ENCODE measurements at regions not wholly inside any gene's neighbourhood (a gene's known extent, or its start where the extent isn't known, plus 50 kb on each side); places are given as distances from the start of the nearest gene placed in this dataset.
"Not testable (repeated sequence)": the region's sequence is repeated elsewhere in the genome, so short reads cannot be mapped to it uniquely, and the experiment has no call there.

DNA sequence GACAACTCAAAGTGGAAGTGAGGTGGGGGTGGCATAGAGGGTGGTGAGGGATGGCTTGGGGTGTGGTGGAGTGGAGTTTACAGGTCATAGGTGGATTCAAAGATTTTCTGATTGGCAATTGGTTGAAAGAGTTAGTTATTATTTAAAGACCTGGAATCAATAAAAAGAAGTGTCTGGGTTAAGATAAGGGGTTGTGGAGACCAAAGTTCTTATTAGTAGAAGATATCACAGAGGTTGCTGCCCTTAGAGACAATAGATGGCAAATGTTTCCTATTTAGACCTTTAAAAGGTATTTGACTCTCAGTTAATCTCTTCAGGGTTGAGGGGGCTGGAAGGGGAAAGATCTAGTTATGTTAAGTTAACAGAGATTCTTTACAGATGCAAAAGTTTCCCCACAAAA is 412.3 kb upstream of the TBL1XR1 start:
- no peak for DNase-seq

DNA sequence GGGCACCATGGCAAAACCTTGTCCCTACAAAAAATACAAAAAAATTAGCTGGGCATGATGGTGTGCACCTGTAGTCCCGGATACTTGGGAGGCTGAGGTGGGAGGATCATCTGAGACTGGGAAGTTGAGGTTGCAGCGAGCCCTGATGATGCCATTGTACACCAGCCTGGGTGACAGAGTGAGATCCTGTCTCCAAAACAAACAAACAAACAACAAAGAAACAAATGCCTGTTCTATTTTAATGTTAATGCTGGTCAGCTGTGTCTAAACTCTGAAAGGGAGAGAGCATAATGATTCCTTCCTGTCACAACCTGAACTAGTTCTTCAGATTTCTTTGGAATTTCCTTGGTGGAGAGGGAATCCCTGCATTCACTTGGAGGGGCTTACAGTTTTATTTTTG is 413.0 kb upstream of the TBL1XR1 start:
- no peak for DNase-seq

DNA sequence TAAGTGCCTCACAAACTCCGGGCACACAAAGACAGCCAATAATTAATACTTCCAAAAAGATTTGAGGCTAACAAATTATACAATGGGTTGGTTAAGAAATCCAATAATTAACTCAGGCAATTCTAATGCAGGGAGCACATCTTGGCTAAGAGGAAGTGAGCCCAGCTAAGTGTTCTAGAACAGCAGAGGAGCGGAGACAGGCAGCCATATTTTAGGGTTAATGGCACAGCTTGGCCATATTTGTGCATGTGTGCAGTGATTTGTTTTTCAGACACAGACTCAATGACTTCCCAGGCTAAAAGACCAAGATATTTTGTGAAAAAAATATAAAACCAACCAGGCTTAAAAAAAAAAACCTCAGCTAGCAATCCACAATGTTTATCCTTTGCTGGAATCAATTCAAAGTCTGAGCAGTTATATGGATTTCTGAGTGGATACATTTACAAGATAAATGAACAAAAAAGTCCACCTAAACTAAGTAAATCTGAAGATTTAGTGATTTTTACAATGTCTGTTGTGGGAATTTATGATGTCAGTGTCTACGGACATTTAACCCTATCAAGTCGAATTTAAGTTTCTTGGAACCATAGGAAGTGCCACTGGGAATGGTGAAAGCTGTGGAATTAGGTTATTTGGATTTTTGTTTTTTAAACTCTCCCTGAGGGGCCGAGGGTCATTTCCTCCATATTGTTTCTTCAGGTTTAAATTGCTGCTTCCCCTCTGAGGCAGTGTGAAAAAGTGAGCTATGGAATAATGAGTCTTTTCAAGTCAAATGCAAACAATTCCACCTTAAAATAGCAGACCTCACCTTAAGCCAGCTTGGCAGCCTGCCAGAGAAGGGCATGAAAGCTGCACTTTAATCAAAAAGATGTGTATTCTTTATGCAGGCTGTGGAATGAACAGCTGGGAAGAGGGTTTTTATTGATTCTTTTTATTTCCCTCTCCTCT is 413.7 kb upstream of the TBL1XR1 start:
- DNase-seq, result no peak

DNA sequence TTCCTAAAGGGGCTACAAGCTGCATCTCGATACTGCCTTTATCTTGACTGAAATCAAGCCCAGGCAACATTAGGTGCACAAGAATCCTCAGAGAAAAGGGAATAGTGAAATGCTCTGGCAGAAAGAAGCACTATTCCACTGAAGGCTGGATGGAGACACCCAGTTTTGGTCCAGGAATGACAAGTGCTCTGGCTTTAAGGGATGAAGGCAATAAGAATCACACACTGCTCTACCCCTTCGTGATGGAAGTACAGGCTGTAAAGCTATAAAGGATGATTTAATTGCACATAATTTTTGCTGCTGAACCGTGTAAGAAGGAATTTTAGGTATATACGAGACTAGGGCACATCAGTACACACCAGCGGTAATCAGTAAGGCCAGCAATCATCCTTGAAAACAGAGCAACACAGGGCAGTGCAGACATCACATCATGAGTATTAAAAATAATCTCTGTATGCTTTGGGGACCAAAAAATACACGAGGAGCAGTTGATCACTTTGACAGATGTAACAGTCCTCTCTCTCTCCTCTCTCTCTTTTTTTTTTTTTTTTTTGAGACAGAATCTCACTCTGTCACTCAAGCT is 414.6 kb upstream of the TBL1XR1 start:
- DNase-seq, result no peak

DNA sequence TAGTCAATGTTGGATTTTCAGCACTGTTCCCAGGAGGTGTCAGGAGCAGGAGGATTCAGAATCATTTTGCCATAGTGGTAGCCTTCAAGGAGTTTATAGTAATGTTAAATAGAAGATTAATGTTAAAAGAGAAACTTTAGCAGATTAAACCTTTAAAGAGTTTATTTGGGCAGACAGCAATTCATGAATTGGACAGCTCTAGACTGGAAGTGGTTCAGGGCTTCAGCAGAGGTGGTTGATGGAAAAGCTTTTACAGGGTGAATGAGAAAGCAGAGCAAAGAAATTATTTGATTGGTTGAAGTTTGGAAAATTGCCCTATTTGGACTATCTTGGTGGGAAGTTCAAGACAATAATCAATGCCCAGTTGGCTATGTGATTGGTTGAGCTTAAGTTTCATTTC is 416.6 kb upstream of the TBL1XR1 start:
- DNase-seq, result no peak

DNA sequence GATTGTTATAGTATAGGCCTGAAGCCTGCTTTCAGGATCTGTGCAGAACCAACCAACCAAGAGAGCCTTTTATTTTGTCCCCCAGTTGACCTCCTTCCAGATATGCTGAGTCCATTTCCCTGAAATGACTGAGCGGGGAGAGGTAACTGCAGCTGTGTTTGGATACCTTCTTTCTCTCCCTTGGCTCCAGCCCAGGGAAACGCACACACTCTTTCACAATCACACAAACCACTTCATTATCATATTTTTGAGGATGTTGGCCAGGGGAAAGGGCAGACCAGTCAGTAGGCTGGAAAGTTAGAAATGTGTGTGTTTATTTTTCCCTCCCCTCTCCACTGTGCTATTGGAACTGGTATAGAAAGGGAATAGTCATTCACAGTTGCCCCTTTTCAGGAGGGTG is 417.7 kb upstream of the TBL1XR1 start:
- DNase-seq, result no peak

DNA sequence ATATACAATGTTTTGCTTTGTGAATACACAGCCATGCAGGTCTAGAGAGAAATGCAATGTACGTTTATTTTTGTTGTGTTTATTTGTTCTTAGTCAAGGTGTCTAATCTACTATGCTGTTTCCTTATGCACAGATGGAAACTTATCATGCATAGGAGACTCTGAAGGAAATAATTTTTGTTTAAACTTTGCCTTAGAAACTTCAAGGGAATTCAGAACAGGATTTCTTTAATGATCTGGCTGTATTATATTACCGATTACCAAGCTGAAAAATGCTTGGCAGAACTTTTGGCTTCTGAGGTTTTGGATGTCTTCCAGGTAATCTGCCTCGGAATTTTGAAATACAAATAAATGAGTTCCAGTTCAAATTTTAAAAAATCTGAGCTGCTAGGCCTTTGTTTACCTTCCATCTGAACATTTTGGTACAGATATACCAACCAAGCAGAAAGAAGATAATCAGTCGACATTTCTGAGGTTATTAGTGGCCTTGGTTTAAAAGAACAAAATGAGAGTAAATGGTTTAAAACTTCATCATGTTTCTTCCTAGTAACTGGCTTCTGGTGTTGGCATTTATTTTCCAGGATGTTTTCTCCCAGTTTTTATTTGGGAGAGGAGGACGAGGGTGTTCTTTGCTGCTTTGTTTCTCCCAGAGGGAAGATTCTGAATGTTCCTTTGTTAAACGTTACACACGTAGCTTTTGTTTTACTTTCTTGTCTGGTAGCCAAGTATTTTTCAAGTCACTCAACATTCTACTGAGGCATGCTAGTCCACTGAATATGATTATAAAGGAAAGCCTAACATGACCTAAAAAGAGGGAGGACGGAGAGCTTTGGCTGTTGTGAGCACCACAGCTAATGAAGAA is 421.8 kb upstream of the TBL1XR1 start:
- DNase-seq, result no peak

DNA sequence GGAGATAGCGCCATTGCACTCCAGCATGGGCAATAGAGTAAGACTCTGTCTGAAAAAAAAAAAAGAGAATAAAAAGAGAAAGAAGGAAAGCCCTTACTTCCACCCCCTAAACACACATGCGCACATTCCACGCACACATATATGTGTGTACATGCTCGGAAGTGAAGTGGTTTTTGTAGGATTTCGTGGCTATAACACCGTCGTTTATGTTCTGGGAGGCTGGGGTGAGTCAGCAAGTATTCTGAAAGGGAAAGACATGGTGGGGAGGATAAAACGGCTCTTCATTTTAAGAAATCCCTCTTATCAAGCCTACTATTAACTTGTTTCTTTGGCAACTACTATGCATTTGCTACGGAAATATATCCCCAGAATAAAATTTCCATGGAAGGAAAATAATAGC is 422.8 kb upstream of the TBL1XR1 start:
- DNase-seq, result no peak

DNA sequence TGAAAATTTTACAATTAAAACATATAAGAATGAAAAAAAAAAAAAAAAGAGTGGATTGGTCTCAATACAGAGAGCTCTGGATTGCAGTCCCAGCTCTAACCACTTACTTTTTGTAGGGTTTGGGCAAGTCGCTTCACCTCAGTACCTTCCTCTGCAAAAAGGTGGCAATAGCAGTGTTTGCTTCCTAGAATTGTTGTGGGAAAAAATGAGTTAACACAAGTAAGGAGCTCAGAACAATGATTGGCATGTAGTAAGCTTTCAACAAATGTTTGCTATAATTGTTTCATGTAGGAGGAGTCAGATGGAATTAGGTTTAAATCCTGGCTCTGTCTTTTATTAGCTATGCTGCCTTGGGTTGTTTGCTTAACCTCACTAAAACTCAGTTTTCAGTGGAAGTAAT is 425.2 kb upstream of the TBL1XR1 start:
- DNase-seq, result no peak

DNA sequence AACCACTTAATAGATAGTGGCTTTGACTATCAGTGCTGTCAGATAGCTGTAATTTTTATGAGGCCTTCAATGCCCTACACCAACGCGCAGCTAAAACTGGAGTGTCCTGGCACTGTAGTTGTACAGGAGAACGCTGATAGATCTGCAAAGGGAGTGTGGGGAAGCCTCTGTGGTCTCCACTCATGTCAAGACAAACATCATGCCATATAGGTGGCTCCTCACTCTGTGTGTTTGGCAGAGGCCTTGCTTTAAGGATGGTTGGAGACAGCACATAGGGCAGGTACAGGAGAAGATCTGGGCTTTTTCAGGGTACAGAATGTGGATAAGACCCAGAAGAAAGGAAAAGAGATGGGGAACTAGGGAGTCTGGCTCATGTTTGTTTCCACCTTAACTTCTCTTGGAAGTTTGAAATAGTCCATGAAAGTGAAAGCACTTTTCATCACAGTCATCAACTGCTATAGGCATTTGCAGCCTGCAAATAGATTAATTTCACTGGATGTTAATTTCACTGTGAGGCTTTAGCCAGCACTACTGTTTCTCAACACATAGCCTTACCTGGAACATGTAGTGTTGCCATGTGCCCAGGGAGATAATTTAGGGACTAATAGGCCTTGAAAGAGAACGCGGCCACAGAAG is 425.8 kb upstream of the TBL1XR1 start:
- no peak for DNase-seq

DNA sequence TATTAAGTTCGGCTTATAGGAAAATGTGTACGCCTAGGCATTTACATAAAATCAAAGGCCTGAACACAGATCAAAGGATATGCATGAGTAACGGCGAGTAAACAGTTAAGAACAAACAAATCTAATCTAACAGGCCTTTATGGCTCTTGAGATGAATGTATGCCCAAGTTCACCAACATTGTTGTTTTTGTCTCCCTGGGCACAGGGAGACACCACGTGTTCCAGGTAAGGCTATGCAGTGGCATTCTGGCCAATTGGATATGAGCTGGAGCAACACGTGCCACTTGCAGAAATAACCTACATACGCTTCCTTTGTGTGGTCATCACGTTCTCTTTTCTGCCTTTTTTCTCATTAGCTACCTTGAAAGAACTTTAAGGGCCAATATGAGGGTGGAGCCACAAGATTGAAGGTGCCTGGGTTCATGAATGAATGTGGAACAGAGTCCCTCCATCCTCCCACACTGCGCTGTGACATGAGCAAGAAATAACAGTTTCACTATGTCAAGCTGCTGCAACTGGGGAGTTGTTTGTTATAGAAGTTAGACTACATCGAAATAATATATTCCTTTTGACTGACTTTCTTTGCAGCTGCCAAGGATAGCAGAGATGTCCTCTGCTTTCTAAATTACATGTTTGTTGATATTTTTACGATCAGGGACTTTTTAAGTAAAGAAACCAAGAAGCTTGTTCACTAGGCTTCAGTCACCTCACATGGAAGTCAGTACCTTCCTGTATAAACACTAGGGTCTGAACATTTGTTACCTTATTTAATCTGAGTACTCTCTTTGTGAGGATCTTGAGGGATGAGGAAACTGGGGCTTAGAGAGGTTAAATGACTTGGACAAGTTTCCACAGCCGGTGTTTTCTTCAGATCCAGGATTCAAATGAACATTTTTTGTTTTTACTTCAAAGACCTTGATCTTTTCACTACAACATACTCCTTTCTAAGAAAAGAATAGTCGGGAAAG is 427.5 kb upstream of the TBL1XR1 start:
- no peak for DNase-seq

DNA sequence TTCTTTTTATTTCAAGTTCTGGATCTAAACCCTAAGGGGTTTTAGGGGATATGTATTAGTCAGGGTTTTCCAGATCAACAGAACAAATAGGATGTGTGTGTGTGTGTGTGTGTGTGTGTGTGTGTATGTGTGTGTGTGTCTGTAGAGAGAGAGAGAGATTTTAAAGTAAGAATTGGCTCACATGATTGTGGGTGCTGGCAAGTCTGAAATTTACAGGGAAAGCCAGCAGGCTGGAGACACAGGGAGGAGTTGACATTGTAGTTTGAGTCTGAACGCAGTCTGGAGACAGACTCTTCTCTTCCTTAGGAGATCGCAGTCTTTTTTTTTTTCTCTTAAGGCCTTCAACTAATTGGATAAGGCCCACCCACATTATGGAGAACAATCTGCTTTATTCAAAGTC is 428.8 kb upstream of the TBL1XR1 start:
- no peak for DNase-seq

DNA sequence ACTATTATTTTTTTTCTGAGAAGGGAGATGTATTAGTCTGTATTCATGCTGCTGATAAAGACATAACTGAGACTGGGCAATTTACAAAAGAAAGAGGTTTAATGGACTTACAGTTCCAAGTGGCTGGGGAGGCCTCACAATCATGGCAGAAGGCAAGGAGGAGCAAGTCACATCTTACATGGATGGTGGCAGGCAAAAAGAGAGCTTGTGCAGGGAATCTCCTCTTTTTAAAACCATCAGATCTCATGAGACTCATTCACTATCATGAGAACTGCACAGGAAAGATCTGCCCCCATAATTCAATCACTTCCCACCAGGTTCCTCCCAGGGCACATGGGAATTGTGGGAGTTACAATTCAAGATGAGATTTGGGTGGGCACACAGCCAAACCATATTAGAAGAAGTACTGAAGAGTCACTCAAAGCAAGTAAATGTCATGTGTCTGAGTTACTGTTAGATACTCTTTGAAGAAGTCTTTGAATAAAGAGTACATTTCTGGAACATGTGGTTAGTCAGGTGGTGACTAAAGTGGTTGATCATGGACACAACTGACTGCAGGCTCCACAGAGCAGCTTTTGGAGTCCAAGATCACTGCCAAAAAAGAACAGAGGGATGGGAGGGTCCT is 430.9 kb upstream of the TBL1XR1 start:
- DNase-seq, result not testable (repeated sequence)

DNA sequence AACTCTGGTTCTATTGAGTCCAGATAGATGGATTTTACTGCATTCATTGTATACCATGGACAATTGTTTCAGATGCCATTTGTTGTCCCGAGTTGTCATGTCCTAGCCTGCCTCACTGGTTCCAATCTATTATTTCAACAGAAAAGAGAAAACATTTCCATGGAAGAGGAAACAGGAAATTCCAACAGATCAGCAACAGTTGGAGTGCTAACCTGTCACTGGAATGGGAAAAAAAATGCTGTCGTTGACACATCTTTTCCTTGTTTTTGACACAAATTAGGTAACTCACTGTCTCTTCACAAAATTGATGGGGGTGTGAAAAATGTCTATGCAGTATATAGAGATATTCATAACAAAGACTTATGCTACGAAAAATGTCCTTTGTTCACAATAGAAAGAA is 432.0 kb upstream of the TBL1XR1 start:
- DNase-seq, result no peak

DNA sequence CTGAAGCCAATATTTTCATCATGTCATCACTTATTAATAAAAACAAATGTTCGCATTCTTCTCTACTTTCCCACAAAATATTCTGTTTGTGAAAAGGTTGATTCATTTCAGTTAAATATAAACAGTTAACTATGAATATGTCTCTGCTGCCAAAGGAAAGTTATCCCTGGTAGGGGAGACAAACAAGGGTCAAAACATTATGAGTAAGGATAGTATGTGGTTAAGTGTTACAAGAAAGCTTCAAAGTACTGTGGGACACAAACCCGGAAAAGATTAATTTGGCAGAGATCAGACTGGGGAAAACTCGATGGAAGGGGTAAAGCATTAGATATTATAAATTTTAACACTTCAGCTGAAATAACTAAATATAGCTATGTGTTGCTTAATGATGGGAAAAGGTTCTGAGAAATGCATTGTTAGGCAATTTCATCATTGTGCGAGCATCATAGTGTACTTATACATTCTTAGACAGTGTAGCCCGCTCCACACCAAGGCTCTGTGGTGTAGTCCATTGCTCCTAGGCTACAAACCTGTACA is 436.5 kb upstream of the TBL1XR1 start:
- DNase-seq, result no peak

DNA sequence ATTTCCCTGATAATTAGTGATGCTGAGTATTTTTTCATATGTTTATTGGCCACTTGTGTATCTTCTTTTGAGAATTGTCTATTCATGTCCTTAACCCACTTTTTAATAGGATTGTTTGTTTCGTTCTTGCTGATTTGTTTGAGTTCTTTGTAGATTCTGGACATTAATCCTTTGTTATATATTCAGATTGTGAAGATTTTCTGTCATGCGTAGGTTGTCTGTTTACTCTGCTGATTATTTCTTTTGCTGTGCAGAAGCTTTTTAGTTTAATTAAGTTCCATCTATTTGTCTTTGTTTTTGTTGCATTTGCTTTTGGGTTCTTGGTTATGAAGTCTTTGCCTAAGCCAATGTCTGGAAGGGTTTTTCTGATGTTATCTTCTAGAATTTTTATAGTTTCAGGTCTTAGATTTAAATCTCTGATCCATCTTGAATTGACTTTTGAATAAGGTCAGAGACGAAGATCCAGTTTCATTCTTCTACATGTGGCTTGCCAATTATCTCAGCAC is 438.4 kb upstream of the TBL1XR1 start:
- DNase-seq, result not testable (repeated sequence)

DNA sequence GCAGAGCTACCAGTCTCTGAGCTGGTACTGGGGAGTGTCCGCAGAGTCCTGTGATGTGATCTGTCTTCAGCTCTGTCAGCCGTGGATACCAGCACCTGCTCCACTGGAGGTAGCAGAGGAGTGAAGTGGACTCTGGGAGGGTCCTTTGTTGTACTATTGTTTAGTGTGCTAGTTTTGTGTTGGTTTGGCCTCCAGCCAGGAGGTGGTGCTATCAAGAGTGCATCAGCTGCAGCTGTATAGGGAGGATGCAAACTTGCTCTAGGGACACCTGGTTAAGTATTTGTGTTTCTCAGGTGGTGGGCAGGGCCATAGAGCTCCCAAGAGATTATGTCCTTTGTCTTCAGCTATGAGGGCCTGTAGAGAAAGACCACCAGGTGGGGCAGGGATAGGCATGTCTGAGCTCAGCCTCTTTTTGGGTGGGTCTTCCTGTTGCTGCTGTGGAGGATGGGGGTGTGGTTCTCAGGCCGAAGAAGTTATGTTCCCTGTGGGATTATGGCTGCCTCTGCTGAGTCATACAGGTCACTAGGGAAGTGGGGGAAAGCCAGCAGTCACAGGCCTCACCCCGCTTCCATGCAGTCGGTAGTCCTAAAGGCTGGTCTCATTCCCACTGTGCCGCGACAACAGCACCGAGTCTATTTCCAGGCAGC is 443.2 kb upstream of the TBL1XR1 start:
- no peak for DNase-seq

DNA sequence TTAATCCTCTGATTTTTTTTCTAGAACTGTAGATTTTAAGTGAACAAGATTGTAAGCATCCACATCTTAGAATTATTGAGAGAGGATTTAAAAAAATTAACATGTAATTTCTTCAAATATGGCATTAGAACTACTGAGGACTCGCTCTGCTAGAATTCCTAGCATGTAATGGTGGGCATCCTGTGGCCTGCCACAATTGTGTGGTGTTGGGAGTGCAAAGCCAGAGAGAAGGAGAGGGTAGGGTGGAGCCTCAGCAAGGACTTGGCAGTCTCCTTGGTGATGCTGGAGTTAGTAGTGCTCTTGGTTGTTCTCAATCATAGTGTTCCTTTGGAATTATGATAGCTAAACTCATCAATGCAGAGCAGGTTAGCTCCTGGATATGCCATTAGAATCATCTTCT is 443.9 kb upstream of the TBL1XR1 start:
- no peak for DNase-seq

DNA sequence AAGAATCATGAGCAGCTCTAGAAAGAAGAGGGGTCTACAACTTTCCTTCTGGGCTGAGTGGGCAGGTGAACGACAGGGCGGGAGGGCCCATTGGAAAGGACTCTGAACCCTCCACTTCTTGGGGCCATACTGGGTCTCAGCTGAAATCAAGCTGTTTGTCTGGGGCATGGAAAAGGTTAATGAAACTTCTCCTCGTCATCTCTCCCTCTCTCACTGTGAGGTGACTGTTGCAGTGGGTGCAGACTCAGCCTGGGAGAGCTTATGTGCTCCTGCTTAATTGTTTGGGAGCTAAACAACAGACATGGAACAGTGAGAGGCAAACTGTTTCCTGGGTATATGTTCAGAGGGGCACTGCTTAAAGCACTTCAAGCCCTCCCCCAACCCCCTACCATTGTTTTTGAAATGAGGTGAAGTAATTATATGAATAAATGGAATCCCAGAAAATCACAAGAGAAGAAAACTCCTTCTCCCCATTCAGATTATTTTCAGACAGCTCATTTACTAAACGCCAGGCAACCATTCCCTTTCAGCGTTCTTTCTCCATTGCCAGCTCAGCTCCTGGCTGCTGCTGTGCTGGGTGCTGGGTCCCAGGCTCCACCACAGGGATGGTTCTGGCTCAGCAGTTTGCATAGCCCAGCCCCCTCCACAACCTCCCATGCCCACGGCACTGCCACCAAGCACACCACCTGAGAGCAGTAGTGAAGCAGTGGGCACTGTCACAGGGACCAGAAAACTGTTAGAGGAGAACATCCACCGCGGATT is 444.9 kb upstream of the TBL1XR1 start:
- no peak for DNase-seq

DNA sequence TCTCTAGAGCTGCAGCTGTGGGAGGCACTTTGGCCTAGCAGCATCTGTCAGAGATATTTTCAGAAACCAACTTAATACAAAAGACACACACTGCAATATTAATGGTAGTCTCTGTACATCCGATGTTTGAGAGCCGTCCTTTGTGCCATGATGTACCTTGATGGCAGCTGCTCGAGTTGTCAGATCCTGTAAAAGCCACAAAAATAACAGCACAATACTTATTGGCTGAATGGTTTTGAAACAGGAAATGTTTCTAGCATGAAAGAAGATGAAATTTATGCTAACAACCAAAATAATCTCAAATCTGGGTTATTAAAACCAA is 445.5 kb upstream of the TBL1XR1 start:
- DNase-seq, result no peak
